K562 (cell line): ENCODE measurements at regions not wholly inside any gene's neighbourhood (a gene's known extent, or its start where the extent isn't known, plus 50 kb on each side); places are given as distances from the start of the nearest gene placed in this dataset.

ENCODE experiments used
- ATAC-seq: fragments of 200-7000 bp; cut with Tn5 transposase; 3 replicates; pipeline ENCODE4 v1.9.1; 2020; ENCODE audit warnings: moderate library complexity
- BruUV-seq: library from RNA; stranded (reverse); fragments of 400-500 nt; replicated peaks from 2 replicates; lab custom pipeline; 2021; lab: Mats Ljungman, UMichigan
- CTCF ChIA-PET: fragments of 300-600 bp; formaldehyde crosslinking; extraction: SDS; loops from one replicate; lab custom pipeline; 2021; ENCODE audit warnings: low intra/inter-chr PET ratio; lab: Yijun Ruan, JAX
- POLR2A ChIA-PET: fragments of 300-600, 350-650 bp; sonication (Branson Sonifier 250); formaldehyde crosslinking; extraction: SDS; loops from one replicate; lab custom pipeline; 2021; ENCODE audit warnings: antibody characterized with exemption, inconsistent platforms; lab: Yijun Ruan, JAX
- DNase-seq, 4 experiments: peaks; one replicate each; pipeline versions ENCODE4 v3.0.0 to v3.0.0-alpha.2; 2011 to 2018; ENCODE audit warnings: low spot score in 3 of 4, mixed read lengths in 3 of 4; ENCODE audit errors: extremely low read depth in 1 of 4
- FAIRE-seq: peaks from 2 replicates; lab custom pipeline; 2011; peaks lifted over from hg19 to GRCh38; lab: Jason Lieb, UNC
- H2AFZ ChIP-seq: 2 replicates; pipeline ENCODE4 v1.6.0; 2011; ENCODE audit warnings: low read depth, low read length, control low read depth, inconsistent platforms
- H3K27ac ChIP-seq: fragments of 200-600 bp; 3 replicates; pipeline ENCODE4 v1.8.0; 2011; ENCODE audit warnings: low read depth, mild to moderate bottlenecking, control low read depth, inconsistent platforms, low read length, moderate library complexity, mixed read lengths; ENCODE audit errors: extremely low read depth
- H3K27me3 ChIP-seq, 2 experiments: fragments of 300-600 bp in 1 of 2; 2 replicates in 1 of 2; 3 replicates in 1 of 2; pipeline versions ENCODE4 v1.6.0 to v1.8.0; 2011; ENCODE audit warnings: inconsistent platforms in 2 of 2, low read length in 2 of 2, mild to moderate bottlenecking in 1 of 2, mixed read lengths in 1 of 2, moderate library complexity in 1 of 2; ENCODE audit not compliant: control insufficient read depth in 2 of 2, insufficient read depth in 2 of 2
- H3K36me3 ChIP-seq: fragments of 300-600 bp; 3 replicates; pipeline ENCODE4 v1.8.0; 2011; ENCODE audit warnings: mild to moderate bottlenecking, low read length, inconsistent platforms; ENCODE audit not compliant: control insufficient read depth, insufficient read depth
- H3K4me1 ChIP-seq, 2 experiments: fragments of 200-600 bp in 1 of 2; replicated peaks in 1 of 2; 2 replicates in 1 of 2; 3 replicates in 1 of 2; pipeline versions ENCODE4 v1.5.1 to v1.8.0; 2011; ENCODE audit warnings: inconsistent platforms in 2 of 2, low read length in 2 of 2, mild to moderate bottlenecking in 1 of 2, mixed read lengths in 1 of 2, moderate library complexity in 1 of 2; ENCODE audit not compliant: control insufficient read depth in 2 of 2, insufficient read depth in 2 of 2
- H3K4me2 ChIP-seq: 2 replicates; pipeline ENCODE4 v1.6.1; 2011; ENCODE audit warnings: low read length, control low read depth, inconsistent platforms, mixed read lengths; ENCODE audit not compliant: insufficient read depth
- H3K4me3 ChIP-seq: fragments of 200-600 bp; sonication (generic), shearing (Covaris generic); 2 replicates; pipeline ENCODE4 v1.5.1; 2016; ENCODE audit warnings: control low read depth, inconsistent platforms
- H3K79me2 ChIP-seq: fragments of 200-600 bp; 3 replicates; pipeline ENCODE4 v1.8.0; 2011; ENCODE audit warnings: low read length, inconsistent platforms; ENCODE audit not compliant: control insufficient read depth, insufficient read depth
- H3K9ac ChIP-seq, 2 experiments: 2 replicates each; pipeline versions ENCODE4 v1.6.0 to v1.6.1; 2011; ENCODE audit warnings: low read depth in 2 of 2, low read length in 2 of 2, control low read depth in 1 of 2, inconsistent platforms in 1 of 2, mild to moderate bottlenecking in 1 of 2, mixed read lengths in 1 of 2; ENCODE audit not compliant: insufficient read depth in 1 of 2
- H3K9me1 ChIP-seq: one replicate; pipeline ENCODE4 v1.6.0; 2011; ENCODE audit warnings: inconsistent platforms, mild to moderate bottlenecking, low read length, moderate library complexity; ENCODE audit not compliant: control insufficient read depth, insufficient read depth
- H3K9me3 ChIP-seq: replicated peaks from 2 replicates; pipeline ENCODE4 v1.5.1; 2011; ENCODE audit warnings: low read depth, low read length, inconsistent platforms; ENCODE audit not compliant: control insufficient read depth, insufficient read depth
- H4K20me1 ChIP-seq: replicated peaks from 2 replicates; pipeline ENCODE4 v1.6.1; 2011; ENCODE audit warnings: low read length, inconsistent platforms, mixed read lengths; ENCODE audit not compliant: control insufficient read depth, insufficient read depth
- FOXJ3 ChIP-seq: sonication (generic); formaldehyde crosslinking; IDR thresholded peaks from 2 replicates; pipeline ENCODE4 v1.4.0; 2020; ENCODE audit warnings: mild to moderate bottlenecking, missing genetic modification reagents
- HES1 ChIP-seq: fragments of 450-650 bp; IDR thresholded peaks from 2 replicates; pipeline ENCODE4 v1.6.1; 2016; ENCODE audit warnings: low read depth, mild to moderate bottlenecking, moderate library complexity
- MCM5 ChIP-seq: fragments of 450-650 bp; IDR thresholded peaks from 2 replicates; pipeline ENCODE4 v1.6.1; 2016; ENCODE audit warnings: low read depth
- SPI1 ChIP-seq: IDR thresholded peaks from 2 replicates; pipeline ENCODE4 v1.6.1; 2011; ENCODE audit warnings: low read depth, low read length, control low read depth, borderline replicate concordance
- ZBTB33 ChIP-seq: sonication (generic); formaldehyde crosslinking; IDR thresholded peaks from 2 replicates; pipeline ENCODE4 v1.8.1; 2023; ENCODE audit warnings: mild to moderate bottlenecking, missing genetic modification reagents
- ZFP1 ChIP-seq: fragments of 450-650 bp; formaldehyde crosslinking; IDR thresholded peaks from 2 replicates; pipeline ENCODE4 v1.4.0; 2020; ENCODE audit warnings: mild to moderate bottlenecking, mixed read lengths
- ZNF696 ChIP-seq: fragments of 250-450 bp; sonication (Bioruptor Pico); conservative IDR thresholded peaks from 2 replicates; pipeline ENCODE4 v1.4.0; 2020; ENCODE audit warnings: mild to moderate bottlenecking, moderate library complexity
- WGBS: fragments of 100-300 bp; shearing (Covaris generic); methylation state at CpG from one replicate; pipeline ENCODE4 v1.1.6; 2016; ENCODE audit warnings: low coverage, mixed read lengths; ENCODE audit not compliant: insufficient coverage; ENCODE audit errors: missing lambda C conversion rate; 5-methylcytosine and 5-hydroxymethylcytosine counted together
- in situ Hi-C: fragments of 300-500 bp; cut with MboI; formaldehyde crosslinking; loops from 4 replicates; pipeline ENCODE4 v1.15.0; 2018; ENCODE audit warnings: inconsistent platforms, mixed read lengths
- intact Hi-C: fragments of 100-400 bp; cut with micrococcal nuclease; formaldehyde crosslinking; loops from 2 replicates; pipeline ENCODE4 v1.14.2; 2022

- ATAC-seq (no peak), DNase-seq (no peak), FAIRE-seq (no peak)
- Histone ChIP-seq H3K4me3 (no peak overlapping the region), H3K9me3 (no peaks in the 10 kb centered on the region), H3K4me1 (no peaks in the 10 kb centered on the region), H3K9me1 (no peaks in the 10 kb centered on the region), H4K20me1 (no peaks in the 10 kb centered on the region), H3K4me2 (no peak overlapping the region), H2AFZ (no peak overlapping the region), H3K36me3 (no peaks in the 10 kb centered on the region), H3K79me2 (no peaks in the 10 kb centered on the region), H3K9ac (no peak overlapping the region), H3K27ac (no peak overlapping the region), H3K27me3 (peaks cover 3 to 7% of the 10 kb centered on the region in 2 experiments; a peak in 1 of 5 replicates)
- 0% methylated on average over 3 of the region's 3 CpGs for WGBS
- in situ Hi-C loops, result no loop called here
- CTCF ChIA-PET, result no interaction called here
- TF ChIP-seq SPI1 (peak; percentile 35; the same call in 1 of the 2 replicates), ZBTB33 (CRISPR knock-in tag) (no peak)
- POLR2A ChIA-PET, result interaction anchor here (0.9 kb wide), 1 partner anchor 14 kb away, joined by 4 read pairs; no protein-coding TSS in a partner anchor
- no TSS peak for BruUV-seq
- intact Hi-C loops, result no loop called here
These were observed 172.4 kb upstream of the IVNS1ABP start for GRCh38 chr1:185489406-185489805.

GRCh38 chr1:185488808-185489207 lies 171.8 kb upstream of the IVNS1ABP start:
- Histone ChIP-seq H3K9ac (no peak overlapping the region), H3K9me1 (no peaks in the 10 kb centered on the region), H3K27me3 (peaks cover 3 to 7% of the 10 kb centered on the region in 2 experiments; a peak in 1 of 5 replicates), H3K4me2 (no peak overlapping the region), H3K4me3 (no peak overlapping the region), H4K20me1 (no peaks in the 10 kb centered on the region), H2AFZ (no peak overlapping the region), H3K4me1 (no peaks in the 10 kb centered on the region; a peak in 1 of 5 replicates), H3K36me3 (no peaks in the 10 kb centered on the region), H3K27ac (no peak overlapping the region), H3K79me2 (no peaks in the 10 kb centered on the region), H3K9me3 (no peaks in the 10 kb centered on the region)
- ChIA-PET CTCF (no interaction called here), POLR2A (interaction anchor here (0.8 to 0.9 kb wide), 2 partner anchors 11 to 15 kb away, joined by 3 to 4 read pairs; no protein-coding TSS in a partner anchor)
- BruUV-seq, result no TSS peak
- in situ Hi-C loops, result no loop called here
- 0 out of 2 replicates have a peak, but pooled peaks have one; percentile 18 for TF ChIP-seq FOXJ3 (CRISPR knock-in tag)
- TF ChIP-seq ZFP1 (CRISPR knock-in tag), result no peak
- no peak for TF ChIP-seq MCM5
- no peak for TF ChIP-seq HES1
- TF ChIP-seq ZNF696 (CRISPR knock-in tag), result no peak
- ATAC-seq (no peak; the same call in 2 of the 3 replicates), DNase-seq (no peak), FAIRE-seq (no peak)
- WGBS, result 0% methylated on average over 4 of the region's 4 CpGs
- intact Hi-C loops, result no loop called here
